Fibroblast of skin of back (primary cell): ENCODE measurements at regions not wholly inside any gene's neighbourhood (a gene's known extent, or its start where the extent isn't known, plus 50 kb on each side); places are given as distances from the start of the nearest gene placed in this dataset.
"Not testable (repeated sequence)": the region's sequence is repeated elsewhere in the genome, so short reads cannot be mapped to it uniquely, and the experiment has no call there.

ENCODE experiments used
- DNase-seq: peaks from one replicate; pipeline ENCODE4 v3.0.0-alpha.2; 2013

DNA sequence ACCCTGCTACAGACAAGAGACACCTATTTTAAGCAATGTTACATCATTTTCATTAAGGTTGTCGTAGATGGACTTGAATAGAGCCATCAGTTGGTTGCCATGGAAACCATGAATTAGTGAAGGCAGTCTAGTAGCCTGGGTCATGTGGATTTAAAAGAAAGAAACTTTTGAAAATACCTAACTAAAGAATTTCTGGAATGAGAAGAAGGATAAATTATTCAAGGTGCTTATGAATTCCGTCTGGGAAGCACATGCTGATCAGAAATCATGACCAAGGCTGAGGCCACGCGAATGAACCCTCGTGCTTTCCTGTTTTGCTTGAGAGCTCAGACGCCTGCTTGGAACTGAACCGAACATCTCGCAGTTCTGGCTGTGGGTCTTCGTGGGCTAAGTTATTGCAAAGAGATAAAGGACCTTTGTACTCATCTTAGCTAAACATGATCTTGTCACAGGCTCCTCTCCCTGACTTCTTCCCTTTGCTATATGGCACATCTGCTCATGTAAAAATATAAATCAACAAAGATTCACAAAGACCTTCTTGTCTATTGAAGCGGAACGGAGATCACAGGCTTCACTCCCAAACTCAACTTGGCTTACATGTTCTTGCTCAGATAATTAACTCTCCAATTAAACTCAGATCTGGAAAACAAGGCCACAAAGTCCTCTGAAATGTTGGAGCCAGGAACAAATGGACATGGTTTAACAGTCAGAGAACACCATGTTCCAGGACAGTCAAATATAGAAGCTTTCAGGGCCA is 140.2 kb downstream of the NUFIP1 start:
- no peak for DNase-seq

DNA sequence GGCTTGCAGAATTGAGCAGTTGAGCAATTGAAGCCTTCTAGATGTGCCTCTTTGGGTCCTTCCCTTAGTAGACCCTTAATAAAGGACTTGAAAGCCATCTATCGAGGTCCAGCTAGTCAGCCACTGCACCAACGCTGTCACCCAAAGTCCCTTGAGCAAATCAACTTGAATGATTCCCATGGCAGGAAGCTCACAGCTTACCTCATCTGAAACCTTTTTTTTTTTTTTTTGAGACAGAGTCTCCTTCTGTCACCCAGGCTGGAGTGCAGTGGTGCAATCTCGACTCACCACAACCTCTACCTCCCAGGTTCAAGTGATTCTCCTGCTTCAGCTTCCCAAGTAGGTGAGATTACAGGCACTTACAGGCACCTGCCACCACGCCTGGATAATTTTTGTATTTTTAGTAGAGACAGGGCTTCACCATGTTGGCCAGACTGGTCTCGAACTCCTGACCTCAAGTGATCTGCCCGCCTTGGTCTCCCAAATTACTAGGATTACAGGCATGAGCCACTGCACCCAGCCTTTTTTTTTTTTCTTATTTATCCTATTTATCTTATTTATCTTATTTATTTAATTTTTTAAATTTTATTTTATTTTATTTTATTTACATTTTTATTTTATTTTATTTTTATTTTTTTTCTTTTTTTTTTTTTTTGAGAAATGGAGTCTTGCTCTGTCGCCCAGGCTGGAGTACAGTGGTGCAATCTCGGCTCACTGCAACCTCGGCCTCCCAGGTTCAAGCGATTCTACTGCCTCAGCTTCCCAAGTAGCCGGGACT is 143.8 kb downstream of the NUFIP1 start:
- not testable (repeated sequence) for DNase-seq

DNA sequence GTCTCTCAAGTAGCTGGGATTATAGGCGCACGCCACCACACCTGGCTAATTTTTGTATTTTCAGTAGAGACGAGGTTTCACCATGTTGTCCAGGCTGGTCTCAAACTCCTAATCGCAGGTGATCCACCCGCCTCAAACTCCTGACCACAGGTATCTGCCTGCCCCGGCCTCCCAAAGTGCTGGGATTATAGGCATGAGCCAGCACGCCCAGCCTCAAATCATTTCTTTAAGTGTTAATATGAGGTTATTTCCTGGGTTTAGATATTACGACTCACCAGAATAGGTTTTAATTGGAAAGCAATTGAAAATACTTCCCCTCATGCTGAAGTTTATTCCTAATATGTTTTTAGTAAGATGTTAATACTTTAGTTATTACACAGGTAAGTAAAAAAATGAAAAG is 144.5 kb downstream of the NUFIP1 start:
- DNase-seq, result no peak

DNA sequence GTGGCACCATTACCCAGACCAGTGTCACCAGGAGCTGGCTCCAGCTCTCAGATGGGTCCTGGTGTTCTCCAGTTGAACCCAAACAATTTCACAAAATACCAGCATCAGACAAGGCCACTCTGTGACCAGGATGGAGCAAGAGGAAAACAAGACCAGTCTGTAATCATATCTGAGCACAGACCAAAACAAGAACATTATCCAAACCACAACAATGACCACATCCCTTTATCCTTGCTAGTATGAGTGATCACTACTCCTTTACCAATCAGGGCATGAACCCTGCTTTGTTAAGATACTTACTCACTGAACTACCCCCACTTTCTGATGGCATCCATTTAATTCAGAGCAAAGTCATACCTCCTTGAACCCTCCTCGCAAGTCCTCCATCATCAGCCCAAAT is 145.9 kb downstream of the NUFIP1 start:
- peak; percentile 18 for DNase-seq

DNA sequence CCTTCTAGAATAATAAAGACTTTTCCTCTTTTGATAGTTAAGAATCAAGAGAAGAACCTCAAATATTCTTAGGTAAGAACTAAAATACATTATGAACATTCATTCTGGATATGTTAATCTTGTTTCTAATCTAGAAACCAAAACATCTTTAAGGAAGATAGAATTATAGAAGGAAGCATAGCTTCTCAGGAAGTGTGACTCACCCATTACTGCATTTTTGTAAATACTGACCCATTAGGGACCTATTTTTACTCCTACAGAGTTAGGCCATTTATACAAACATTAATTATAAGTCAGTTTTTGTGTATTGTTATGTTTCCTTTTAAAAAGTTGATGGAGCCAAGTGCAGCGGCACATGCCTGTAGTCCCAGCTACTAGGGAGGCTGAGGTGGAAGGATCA is 147.1 kb downstream of the NUFIP1 start:
- peak; percentile 73 for DNase-seq

DNA sequence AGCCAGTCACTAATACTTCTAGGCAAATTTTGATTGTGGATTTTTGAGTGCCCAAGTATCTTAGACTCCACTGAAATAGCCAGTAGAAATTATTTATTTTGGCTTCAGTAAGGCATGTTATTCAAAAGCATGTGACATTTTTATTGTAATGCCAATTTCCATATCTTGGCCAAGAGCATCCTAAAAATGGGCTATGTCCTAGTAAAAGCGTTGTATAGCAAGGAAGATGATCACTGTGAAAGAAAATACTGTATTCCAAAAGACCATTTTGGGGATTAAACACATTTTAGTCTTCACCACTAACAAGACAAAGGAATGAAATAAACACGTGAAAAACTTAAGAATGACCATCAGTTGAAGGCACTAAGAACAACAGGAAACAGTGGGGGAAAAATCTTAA is 149.1 kb downstream of the NUFIP1 start:
- peak; percentile 35 for DNase-seq

DNA sequence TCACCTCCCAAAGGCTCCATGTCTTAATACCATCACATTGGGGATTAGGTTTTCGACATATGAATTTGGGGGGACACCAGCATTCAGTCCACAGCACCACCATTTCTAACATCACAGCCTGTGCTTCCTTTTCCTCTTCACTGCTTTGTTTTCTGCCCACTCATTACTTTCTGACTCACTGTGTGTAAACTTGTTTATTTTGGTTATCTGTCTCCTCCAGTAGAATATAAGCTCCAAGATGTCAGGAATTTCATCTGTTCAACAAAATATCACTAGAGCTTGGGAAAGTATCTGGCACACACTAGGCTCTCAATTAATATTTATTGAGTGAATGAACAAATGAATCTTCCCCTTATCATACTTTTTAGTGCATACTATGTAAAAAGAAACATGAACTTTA is 152.0 kb downstream of the NUFIP1 start:
- peak; percentile 46 for DNase-seq

DNA sequence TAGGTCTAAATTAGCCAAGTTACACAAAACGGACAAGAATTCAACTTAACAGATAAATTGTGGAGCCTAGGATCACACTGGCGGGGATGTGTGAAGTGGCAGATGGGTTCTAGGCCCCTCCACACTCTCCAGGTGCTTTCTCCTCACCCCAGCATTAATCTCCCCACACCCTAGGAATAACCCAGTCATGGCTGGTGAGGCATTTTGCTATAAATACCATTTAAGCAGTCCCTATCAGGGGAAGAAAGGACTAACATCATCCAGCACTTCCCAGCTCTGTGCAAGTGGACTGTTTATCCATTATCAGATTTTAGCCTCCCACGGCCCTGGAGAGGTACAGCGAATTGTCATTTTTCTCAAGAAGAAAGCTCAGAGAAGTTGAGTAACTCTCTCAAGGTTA is 154.9 kb downstream of the NUFIP1 start:
- DNase-seq, result no peak

DNA sequence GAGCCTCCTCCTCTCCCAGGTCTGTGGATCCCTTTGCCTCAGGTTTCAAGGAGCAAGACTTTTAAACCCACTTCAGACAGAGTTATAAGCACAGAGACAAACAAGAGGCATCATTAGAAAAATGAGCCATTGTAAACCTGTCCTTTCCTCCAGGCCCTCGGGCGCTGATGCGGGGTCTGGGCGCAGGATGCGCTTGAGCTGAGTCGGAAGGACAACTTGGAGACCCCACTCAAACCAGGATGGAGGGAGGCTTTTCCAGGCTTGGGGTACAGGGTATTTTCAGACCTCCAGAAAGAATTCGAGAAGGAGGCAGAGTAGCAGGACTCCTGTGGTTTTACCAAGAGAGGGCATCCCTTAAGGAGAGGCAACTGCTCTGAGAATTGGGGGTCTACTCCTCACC is 155.6 kb downstream of the NUFIP1 start:
- no peak for DNase-seq

DNA sequence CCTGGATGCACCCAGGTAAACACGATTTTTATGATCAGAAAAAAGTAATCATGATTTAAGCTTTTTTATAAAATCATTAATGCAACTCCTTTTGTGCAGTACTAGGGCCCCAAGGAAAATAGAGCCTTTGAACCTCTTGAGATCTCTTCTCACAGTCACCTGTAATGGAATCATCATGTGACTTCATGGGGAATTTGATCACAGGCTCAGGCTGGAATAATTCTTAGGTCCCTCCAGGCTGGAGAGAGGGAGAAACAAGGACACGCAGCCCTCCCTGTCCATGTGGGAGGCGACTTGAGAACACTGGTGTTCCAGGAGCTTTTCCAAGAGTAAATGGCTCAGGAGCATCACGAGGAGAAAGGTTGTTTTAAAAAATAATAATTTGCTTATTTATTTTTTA is 156.1 kb downstream of the NUFIP1 start:
- DNase-seq, result no peak

DNA sequence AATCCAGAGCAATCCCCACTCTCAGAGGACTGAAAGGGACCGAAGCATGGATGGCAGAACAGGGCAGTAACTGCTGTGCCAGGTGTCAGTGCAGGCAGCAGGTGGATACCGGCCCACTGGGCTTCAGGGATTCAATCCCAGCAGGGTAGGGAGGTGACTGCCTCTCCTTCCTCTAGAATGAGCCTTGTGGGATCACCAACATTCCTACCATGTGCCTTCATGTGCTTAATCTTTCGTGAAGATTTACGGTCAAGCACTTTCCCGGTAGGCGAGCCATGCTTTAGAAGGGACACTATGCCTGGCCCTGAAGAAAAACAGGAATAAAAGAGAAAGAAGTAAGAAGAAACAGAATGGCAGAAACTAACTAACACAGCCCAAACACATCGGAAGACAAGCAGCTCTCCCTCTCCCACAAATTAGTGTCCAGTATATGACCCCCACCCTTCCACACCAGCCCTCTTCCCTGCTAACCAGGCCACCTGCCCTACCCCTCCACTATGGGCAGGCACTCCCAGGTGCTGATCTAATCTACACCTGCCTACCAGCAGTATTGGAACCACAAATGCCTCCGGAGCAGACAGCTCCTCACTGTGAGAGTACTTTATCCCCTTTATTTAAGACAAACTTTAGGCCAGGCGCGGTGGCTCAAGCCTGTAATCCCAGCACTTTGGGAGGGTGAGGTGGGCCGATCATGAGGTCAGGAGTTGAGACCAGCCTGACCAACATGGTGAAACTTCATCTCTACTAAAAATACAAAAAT is 162.5 kb downstream of the NUFIP1 start:
- DNase-seq, result no peak

DNA sequence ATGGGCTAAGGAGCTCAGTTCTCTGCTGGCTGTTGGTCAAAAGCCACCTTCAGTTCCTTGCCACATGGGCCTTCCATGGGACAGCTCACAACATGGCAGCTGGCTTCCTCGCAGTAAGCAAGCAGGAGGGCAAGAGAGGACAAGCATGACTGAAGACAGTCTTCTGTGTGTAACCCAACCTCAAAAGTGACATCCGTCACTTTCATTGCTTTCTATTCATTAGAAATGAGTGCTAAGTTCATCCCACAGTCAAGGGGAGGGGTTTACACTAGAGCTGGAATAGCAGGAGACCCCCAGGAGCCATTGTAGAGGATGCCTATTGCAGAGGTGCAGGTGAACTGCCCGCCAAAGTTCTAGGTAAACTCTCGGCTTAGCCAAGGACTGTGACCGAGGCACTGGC is 163.3 kb downstream of the NUFIP1 start:
- DNase-seq, result no peak

DNA sequence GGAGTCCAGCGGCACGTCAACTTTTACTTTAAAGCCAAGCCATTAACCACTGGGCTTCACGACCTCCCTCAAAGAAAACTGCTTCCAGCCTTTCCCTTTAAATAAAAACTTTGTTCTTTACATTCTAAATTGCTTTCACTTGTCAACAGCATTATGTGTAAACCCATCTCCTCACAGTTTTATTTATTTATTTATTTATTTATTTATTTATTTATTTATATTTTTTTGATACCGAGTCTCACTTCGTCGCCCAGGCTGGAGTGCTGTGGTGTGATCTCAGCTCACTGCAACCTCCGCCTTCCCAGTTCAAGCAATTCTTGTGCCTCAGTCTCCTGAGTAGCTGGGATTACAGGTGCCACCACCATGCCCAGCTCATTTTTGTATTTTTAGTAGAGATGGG is 165.7 kb downstream of the NUFIP1 start:
- not testable (repeated sequence) for DNase-seq

DNA sequence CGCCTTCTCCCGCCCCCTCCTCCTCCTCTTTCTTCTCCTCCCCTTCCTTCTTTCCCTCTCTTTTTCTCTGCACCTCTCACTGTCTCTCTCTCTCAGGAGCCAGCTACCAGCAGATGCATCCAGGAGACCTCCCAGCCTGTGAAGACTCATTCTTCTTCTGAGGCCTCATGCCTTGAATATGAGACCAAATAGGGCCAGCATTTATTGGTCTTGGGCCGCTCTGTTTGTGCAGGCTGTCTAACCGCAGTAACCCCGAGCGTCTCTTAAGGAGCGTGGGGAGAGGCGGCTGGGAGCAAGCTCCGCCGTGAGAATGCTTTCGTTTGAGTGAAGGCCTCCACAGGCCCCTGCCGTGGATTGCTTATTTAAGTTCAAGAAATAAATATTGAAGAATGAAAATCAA is 167.0 kb downstream of the NUFIP1 start:
- no peak for DNase-seq

DNA sequence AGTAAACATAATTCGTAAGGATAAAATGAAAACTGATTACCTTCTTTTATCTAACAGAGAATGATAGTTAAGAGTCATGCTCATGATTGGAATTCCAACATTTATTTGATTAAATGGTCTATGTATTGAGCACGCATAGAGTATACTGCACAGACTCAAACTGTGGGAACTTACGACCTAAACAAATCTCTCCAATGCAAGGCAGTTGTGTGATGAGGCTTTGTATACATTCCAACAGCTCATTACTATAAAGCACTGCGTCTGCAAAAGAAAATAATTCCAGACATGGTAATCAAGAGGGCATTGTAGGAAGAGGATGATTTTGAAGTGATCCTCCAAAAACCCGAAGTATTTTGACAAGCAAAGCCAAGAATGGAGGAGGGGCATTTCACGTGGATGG is 169.5 kb downstream of the NUFIP1 start:
- no peak for DNase-seq

DNA sequence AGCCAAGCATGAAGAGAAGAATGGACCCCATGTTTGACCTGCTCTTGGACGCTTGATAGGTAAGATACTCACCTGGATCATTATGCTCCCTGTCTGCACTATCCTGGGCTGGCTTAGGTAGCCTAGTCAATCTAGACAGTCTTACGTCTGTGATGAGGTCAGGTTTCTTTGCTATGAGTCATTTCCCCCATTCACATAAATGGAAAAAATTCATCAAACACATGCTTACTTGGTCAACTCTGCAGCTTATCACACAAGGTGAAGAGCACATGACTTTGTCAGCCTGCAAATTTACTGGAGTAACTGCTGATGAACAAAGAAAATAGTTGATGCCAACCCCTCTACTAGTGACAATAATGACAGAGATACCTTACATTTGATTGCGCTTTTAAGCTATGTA is 170.0 kb downstream of the NUFIP1 start:
- DNase-seq, result peak; percentile 63

DNA sequence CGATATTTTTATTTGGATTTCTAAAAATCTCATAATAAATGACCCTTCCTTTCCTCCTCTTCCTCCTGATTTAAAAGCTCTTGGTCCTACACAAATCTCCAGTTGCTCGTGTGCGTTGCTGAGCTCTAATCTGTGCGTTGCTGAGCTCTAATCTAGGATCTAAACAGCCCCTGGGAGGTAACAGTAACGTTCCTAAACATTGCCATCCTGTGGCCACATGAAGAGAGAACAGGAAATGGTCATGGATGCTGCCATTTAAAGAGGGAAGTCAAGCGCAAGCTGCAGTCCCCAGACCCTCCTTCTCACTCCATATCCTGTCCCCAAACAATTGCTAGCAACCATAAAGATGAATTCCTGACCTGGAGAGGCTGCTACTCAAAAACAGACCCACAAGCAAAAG is 170.8 kb downstream of the NUFIP1 start:
- peak; percentile 48 for DNase-seq

DNA sequence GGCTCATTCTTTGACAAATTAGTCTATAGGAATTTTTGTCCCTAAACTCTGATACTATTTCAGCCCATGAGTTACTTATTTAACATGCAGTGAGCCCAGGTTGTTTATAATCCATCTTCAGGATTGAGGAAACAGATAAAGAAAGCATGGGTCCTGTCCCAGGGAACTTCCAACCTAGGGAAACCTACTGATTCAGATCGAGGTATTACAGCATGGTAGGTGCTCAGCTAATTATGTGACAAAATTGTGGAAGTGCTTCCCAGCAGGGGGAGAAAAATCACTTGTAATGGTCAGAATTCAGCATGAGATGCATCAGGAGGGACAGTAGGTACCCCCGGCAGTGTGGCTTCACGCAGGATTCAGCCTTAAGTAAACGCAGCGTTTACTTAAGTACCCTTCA is 171.3 kb downstream of the NUFIP1 start:
- DNase-seq, result no peak

DNA sequence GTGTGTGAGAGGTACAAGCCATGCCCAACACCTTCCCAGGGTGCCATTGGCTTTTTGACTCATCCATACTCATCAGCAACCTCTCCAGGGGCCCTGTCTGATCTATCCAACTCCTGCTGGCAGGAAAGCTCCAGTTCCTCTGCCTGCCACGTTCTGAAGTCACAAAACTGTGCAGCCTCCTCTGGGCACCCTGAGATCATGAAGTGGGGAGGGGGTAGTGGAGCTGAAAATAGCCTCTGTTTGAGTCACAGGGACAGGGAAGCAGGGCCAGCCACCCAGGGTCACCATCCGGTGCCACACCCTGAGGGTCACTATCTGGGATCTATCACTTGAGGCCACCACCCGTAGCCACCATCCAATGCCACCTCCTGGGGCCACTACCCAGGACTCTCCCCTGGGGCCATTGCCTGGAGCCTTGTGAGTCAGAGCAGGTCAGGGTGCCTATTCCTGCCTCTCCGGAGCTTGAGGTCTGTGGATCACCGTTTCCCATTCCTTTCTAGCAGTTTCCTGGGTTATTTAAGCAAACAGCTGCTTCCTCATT is 172.1 kb downstream of the NUFIP1 start:
- peak; percentile 53 for DNase-seq

DNA sequence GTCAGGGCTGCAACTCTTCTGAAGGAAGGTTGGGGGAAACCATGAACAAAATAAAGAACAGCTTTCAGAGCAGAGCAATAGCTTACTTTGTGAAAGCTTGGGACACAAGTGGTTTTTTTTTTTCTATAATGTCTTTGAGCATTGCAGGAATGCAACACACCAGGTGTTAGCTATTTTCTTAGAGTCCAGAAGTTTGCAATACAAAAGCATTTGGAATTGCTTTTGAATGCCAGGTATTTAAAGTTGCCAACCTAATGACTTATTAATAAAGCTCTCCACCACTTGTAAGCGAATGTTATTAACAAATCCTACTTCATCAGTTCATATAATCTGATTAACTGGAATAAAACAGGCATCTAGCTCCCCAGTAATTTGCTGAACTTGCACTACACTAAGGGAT is 172.6 kb downstream of the NUFIP1 start:
- no peak for DNase-seq

DNA sequence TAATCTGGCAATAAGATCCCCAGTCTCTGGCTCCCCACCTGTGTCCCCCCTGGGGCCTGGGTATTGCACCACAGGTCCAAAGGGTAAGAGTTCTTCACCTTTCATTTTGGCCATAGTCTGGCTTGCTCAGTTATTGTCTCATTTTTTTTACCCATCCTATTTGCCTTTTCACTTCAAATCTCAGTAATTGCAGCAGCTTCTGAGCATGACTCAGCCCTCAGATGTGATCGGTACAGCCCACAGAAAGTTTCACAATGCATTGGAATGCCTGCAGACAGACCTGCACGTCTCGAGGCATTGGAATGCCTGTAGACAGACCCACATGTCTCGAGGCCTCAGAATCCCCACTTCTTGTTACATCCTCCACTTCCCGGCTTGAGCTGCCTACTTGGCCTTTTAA is 173.6 kb downstream of the NUFIP1 start:
- DNase-seq, result peak; percentile 95

DNA sequence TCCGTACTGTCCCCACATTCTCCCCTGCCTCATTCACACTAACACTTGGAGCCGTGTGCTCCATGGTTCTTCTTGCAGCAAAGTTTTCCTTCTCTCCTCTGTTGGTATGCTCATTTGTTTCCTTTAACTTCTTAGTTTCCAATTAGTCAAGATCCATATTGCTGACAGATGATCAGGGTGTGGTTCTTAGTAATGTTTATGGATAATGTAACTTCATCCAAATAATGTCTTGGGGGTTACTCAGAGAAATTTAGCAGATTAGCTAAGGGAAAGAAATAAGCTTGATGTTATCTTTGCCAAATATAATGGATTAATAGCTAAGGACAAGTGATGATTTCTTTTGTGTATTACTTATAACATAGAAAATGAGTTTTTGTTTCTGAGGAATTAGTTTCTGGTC is 174.4 kb downstream of the NUFIP1 start:
- no peak for DNase-seq

DNA sequence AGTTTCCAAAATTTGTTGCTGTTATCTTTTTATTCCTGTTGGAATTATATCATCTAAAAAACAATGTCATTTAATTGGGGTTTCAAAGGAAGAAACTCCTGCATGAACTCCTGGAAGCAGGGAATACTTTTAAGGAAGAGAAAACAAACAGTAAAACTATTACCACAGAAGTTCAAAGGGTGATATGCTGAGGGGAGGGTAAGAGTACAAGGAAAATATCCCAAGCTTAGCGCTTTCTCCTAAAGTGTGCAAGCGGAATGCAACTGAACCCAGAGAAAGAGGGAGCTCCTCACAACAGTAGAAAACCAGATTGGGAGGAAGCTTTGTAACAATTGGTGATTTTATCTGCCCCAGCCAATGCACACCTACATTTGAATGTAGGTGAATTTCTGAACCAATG is 175.1 kb downstream of the NUFIP1 start:
- no peak for DNase-seq
